IMR-90 (cell line): ENCODE measurements at regions not wholly inside any gene's neighbourhood (a gene's known extent, or its start where the extent isn't known, plus 50 kb on each side); places are given as distances from the start of the nearest gene placed in this dataset.

Experiments
- ATAC-seq: fragments of 200-7000 bp; cut with Tn5 transposase; 2 replicates; pipeline ENCODE4 v1.9.1; 2020; ENCODE audit warnings: low read depth, mild to moderate bottlenecking, moderate library complexity
- BruUV-seq: library from RNA; stranded (reverse); fragments of 400-500 nt; replicated peaks from 2 replicates; lab custom pipeline; 2021; lab: Mats Ljungman, UMichigan
- CTCF ChIA-PET: fragments of 300-600 bp; formaldehyde crosslinking; extraction: SDS; loops from one replicate; lab custom pipeline; 2021; ENCODE audit warnings: antibody characterized with exemption; lab: Yijun Ruan, JAX
- POLR2A ChIA-PET: fragments of 300-600 bp; sonication (Branson Sonifier 250); formaldehyde crosslinking; loops from one replicate; lab custom pipeline; 2022; ENCODE audit warnings: antibody characterized with exemption; ENCODE audit not compliant: unreplicated experiment; lab: Charles Lee
- DNase-seq: peaks from one replicate; pipeline ENCODE4 v3.0.0; 2013
- H2AFZ ChIP-seq: replicated peaks from 2 replicates; pipeline ENCODE3; 2013; ENCODE audit warnings: low read length, mild to moderate bottlenecking; ENCODE audit not compliant: poor library complexity
- H2AK5ac ChIP-seq: 2 replicates; pipeline ENCODE4 v1.6.1; 2013; ENCODE audit warnings: low read depth, low read length, inconsistent platforms
- H2AK9ac ChIP-seq: replicated peaks from 2 replicates; pipeline ENCODE3; 2013; ENCODE audit warnings: mild to moderate bottlenecking, low read depth, low read length, moderate library complexity; ENCODE audit not compliant: poor library complexity
- H2BK120ac ChIP-seq: 2 replicates; pipeline ENCODE4 v1.6.1; 2013; ENCODE audit warnings: low read depth, low read length, inconsistent platforms
- H2BK15ac ChIP-seq: 3 replicates; pipeline ENCODE4 v1.6.1; 2013; ENCODE audit warnings: low read depth, low read length, inconsistent platforms
- H2BK20ac ChIP-seq: 2 replicates; pipeline ENCODE4 v1.6.1; 2013; ENCODE audit warnings: low read depth, mild to moderate bottlenecking, inconsistent platforms, low read length, moderate library complexity
- H2BK5ac ChIP-seq: 2 replicates; pipeline ENCODE4 v1.6.1; 2013; ENCODE audit warnings: mild to moderate bottlenecking, low read depth, low read length, inconsistent platforms; ENCODE audit not compliant: poor library complexity, severe bottlenecking
- H3K14ac ChIP-seq: replicated peaks from 2 replicates; pipeline ENCODE4 v1.6.1; 2013; ENCODE audit warnings: low read depth, low read length, inconsistent platforms
- H3K18ac ChIP-seq: 2 replicates; pipeline ENCODE4 v1.6.1; 2013; ENCODE audit warnings: low read depth, low read length, control low read depth
- H3K23ac ChIP-seq: 2 replicates; pipeline ENCODE4 v1.6.1; 2013; ENCODE audit warnings: low read depth, low read length, inconsistent platforms
- H3K27ac ChIP-seq: 2 replicates; pipeline ENCODE4 v1.5.1; 2013; ENCODE audit warnings: mild to moderate bottlenecking, control low read depth, low read length; ENCODE audit not compliant: insufficient read depth
- H3K27me3 ChIP-seq: 2 replicates; pipeline ENCODE4 v1.6.1; 2013; ENCODE audit warnings: low read length; ENCODE audit not compliant: control insufficient read depth, insufficient read depth
- H3K36me3 ChIP-seq: 2 replicates; pipeline ENCODE4 v1.6.1; 2013; ENCODE audit warnings: low read length, mixed read lengths; ENCODE audit not compliant: control insufficient read depth, insufficient read depth
- H3K4ac ChIP-seq: 2 replicates; pipeline ENCODE4 v1.6.1; 2013; ENCODE audit warnings: low read depth, low read length, inconsistent platforms
- H3K4me1 ChIP-seq: 2 replicates; pipeline ENCODE4 v1.6.1; 2013; ENCODE audit warnings: low read length, mixed read lengths; ENCODE audit not compliant: control insufficient read depth, insufficient read depth
- H3K4me2 ChIP-seq: 2 replicates; pipeline ENCODE4 v1.6.1; 2013; ENCODE audit warnings: low read depth, mild to moderate bottlenecking, control low read depth, low read length, moderate library complexity
- H3K4me3 ChIP-seq: 2 replicates; pipeline ENCODE4 v1.5.1; 2013; ENCODE audit warnings: low read depth, mild to moderate bottlenecking, control low read depth, low read length, moderate library complexity; ENCODE audit not compliant: insufficient read depth
- H3K56ac ChIP-seq: 2 replicates; pipeline ENCODE4 v1.6.1; 2013; ENCODE audit warnings: low read length, inconsistent platforms; ENCODE audit not compliant: insufficient read depth; ENCODE audit errors: extremely low read depth
- H3K79me1 ChIP-seq, 2 experiments: 2 replicates each; pipeline ENCODE4 v1.6.1; 2013; ENCODE audit warnings: low read length in 2 of 2, inconsistent platforms in 1 of 2, low read depth in 1 of 2
- H3K9ac ChIP-seq: 2 replicates; pipeline ENCODE4 v1.6.1; 2013; ENCODE audit warnings: low read depth, low read length, control low read depth
- H3K9me1 ChIP-seq: 2 replicates; pipeline ENCODE4 v1.6.1; 2013; ENCODE audit warnings: low read length, inconsistent platforms; ENCODE audit not compliant: insufficient read depth
- H3K9me3 ChIP-seq: 2 replicates; pipeline ENCODE4 v1.6.1; 2013; ENCODE audit warnings: low read length; ENCODE audit not compliant: control insufficient read depth, insufficient read depth
- H4K20me1 ChIP-seq: 2 replicates; pipeline ENCODE4 v1.6.1; 2013; ENCODE audit warnings: low read length, inconsistent platforms; ENCODE audit not compliant: insufficient read depth
- H4K5ac ChIP-seq: 2 replicates; pipeline ENCODE4 v1.6.1; 2013; ENCODE audit warnings: mild to moderate bottlenecking, low read depth, low read length, control low read depth
- H4K8ac ChIP-seq, 2 experiments: 2 replicates each; pipeline ENCODE4 v1.6.1; 2013; ENCODE audit warnings: low read depth in 2 of 2, low read length in 2 of 2, control low read depth in 1 of 2, inconsistent platforms in 1 of 2
- H4K91ac ChIP-seq: 2 replicates; pipeline ENCODE4 v1.6.1; 2013; ENCODE audit warnings: low read depth, low read length, inconsistent platforms; ENCODE audit not compliant: insufficient read depth
- BHLHE40 ChIP-seq: fragments of 150-350 bp; IDR thresholded peaks from 2 replicates; pipeline ENCODE4 v1.6.1; 2016; ENCODE audit warnings: mild to moderate bottlenecking, low read depth, low read length
- MAZ ChIP-seq: IDR thresholded peaks from 2 replicates; pipeline ENCODE4 v1.6.1; 2012; ENCODE audit warnings: low read depth, mild to moderate bottlenecking, low read length, improper control_type of control experiment, moderate library complexity, borderline replicate concordance
- WGBS, 2 experiments: methylation state at CpG; one replicate each; pipeline versions ENCODE4 v1.1.5 to v1.1.7; 2013; ENCODE audit warnings: missing lambda C conversion rate in 2 of 2; ENCODE audit not compliant: insufficient read length in 1 of 2; ENCODE audit errors: extremely low coverage in 2 of 2; 5-methylcytosine and 5-hydroxymethylcytosine counted together
- dilution Hi-C: fragments of 300-500 bp; cut with HindIII; formaldehyde crosslinking; loops from one replicate; pipeline ENCODE4 v1.14.3; 2018; ENCODE audit warnings: low sequenced_read_pairs; ENCODE audit not compliant: unreplicated experiment
- in situ Hi-C: fragments of 300-500 bp; cut with MboI; formaldehyde crosslinking; loops from 3 replicates; pipeline ENCODE4 v1.14.3; 2019; ENCODE audit warnings: low sequenced_read_pairs, inconsistent platforms, mixed read lengths
- intact Hi-C: fragments of 100-400 bp; cut with micrococcal nuclease; formaldehyde crosslinking; loops from 2 replicates; pipeline ENCODE4 v1.10.0; 2022
- TF ChIP-seq, protein P1 (sequence below): fragments of 150-350 bp; IDR thresholded peaks from 2 replicates; pipeline ENCODE4 v1.6.1; 2016; ENCODE audit warnings: low read depth, mild to moderate bottlenecking, low read length, moderate library complexity, borderline replicate concordance
- TF ChIP-seq, protein P2 (sequence below): conservative IDR thresholded peaks from 2 replicates; pipeline ENCODE4 v1.5.1; 2012; ENCODE audit warnings: mild to moderate bottlenecking, low read depth, low read length, improper control_type of control experiment

DNA sequence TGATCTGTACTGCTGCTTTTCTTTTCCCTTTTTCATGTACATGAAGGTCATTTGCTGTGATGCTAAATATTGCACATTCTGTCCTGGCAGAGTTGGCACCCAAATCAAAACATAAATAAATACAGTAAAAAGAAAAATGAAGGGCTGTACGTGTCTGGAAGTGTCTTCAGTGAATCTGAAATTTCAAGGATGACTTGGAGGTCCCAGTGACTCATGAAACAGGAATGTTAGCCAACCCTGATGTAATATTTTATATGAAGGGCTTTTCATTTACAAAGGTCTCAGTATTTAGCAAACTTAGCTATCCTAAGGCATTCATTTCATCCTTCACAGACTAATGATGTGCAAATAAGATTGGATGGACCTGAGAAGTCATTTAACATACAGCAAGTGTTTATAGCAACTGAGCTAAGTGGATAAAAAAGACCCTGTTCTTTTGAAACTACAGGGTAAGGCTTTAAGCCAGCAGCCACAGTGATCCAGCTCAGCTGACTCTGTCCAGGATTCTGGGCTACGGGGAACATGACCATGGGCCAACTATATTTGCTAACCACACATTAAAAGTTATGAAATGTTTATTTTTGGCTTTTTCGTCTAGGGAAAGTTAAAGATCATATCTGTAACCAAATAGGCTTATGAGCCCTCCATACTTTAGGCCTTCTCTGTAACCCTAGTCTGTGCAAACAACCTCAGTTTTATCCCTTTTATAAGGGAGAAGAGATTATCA is 104.0 kb upstream of the DMRTA1 start:
- Histone ChIP-seq H3K9me3 (no peaks in the 10 kb centered on the region), H2BK20ac (no peak overlapping the region), H3K9ac (no peak overlapping the region), H3K18ac (no peak overlapping the region), H3K9me1 (no peaks in the 10 kb centered on the region), H4K5ac (no peak overlapping the region), H3K27me3 (no peaks in the 10 kb centered on the region), H3K4me1 (no peaks in the 10 kb centered on the region), H4K8ac (no peak overlapping the region), H3K79me1 (no peaks in the 10 kb centered on the region), H2AK5ac (no peak overlapping the region), H2AK9ac (no peak overlapping the region), H2BK120ac (no peak overlapping the region), H4K20me1 (no peaks in the 10 kb centered on the region), H2BK5ac (no peak overlapping the region), H4K91ac (no peak overlapping the region), H3K4me2 (no peak overlapping the region), H3K14ac (no peak overlapping the region), H3K36me3 (no peaks in the 10 kb centered on the region), H3K56ac (no peak overlapping the region), H3K4me3 (no peak overlapping the region), H2AFZ (no peak overlapping the region), H3K4ac (no peak overlapping the region), H3K23ac (no peak overlapping the region), H2BK15ac (no peak overlapping the region), H3K27ac (no peak overlapping the region)
- DNase-seq, result peak; percentile 20
- TF ChIP-seq, protein P1, sequence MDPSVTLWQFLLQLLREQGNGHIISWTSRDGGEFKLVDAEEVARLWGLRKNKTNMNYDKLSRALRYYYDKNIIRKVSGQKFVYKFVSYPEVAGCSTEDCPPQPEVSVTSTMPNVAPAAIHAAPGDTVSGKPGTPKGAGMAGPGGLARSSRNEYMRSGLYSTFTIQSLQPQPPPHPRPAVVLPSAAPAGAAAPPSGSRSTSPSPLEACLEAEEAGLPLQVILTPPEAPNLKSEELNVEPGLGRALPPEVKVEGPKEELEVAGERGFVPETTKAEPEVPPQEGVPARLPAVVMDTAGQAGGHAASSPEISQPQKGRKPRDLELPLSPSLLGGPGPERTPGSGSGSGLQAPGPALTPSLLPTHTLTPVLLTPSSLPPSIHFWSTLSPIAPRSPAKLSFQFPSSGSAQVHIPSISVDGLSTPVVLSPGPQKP, result no peak
- no peak for TF ChIP-seq MAZ
- no peak for TF ChIP-seq BHLHE40
- TF ChIP-seq, protein P2, sequence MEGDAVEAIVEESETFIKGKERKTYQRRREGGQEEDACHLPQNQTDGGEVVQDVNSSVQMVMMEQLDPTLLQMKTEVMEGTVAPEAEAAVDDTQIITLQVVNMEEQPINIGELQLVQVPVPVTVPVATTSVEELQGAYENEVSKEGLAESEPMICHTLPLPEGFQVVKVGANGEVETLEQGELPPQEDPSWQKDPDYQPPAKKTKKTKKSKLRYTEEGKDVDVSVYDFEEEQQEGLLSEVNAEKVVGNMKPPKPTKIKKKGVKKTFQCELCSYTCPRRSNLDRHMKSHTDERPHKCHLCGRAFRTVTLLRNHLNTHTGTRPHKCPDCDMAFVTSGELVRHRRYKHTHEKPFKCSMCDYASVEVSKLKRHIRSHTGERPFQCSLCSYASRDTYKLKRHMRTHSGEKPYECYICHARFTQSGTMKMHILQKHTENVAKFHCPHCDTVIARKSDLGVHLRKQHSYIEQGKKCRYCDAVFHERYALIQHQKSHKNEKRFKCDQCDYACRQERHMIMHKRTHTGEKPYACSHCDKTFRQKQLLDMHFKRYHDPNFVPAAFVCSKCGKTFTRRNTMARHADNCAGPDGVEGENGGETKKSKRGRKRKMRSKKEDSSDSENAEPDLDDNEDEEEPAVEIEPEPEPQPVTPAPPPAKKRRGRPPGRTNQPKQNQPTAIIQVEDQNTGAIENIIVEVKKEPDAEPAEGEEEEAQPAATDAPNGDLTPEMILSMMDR, result no peak
- POLR2A ChIA-PET, result interaction anchor here (0.6 to 0.7 kb wide), 2 partner anchors 32 to 906 kb away, joined by 3 to 5 read pairs; no protein-coding TSS in a partner anchor
- CTCF ChIA-PET, result no interaction called here
- WGBS, 2 experiments, result no CpG with 5 or more reads among the region's 3 CpGs
- BruUV-seq, result no TSS peak
- intact Hi-C loops (no loop called here), in situ Hi-C loops (no loop called here), dilution Hi-C loops (no loop called here)
- no peak for ATAC-seq
